Suprapubic skin (tissue), 4 donors: ENCODE measurements at regions not wholly inside any gene's neighbourhood (a gene's known extent, or its start where the extent isn't known, plus 50 kb on each side); places are given as distances from the start of the nearest gene placed in this dataset.

Source experiments
- EP300 ChIP-seq: sonication (generic); formaldehyde crosslinking; IDR thresholded peaks from one replicate; pipeline ENCODE4 v1.6.1; 2017; ENCODE audit warnings: antibody characterized with exemption
- POLR2A ChIP-seq, 2 donors: fragments of 450-650 bp; IDR thresholded peaks; one replicate each; pipeline ENCODE4 v1.6.1; 2017; ENCODE audit warnings: antibody characterized with exemption in 2 of 2, mild to moderate bottlenecking in 2 of 2, moderate library complexity in 2 of 2
- POLR2AphosphoS5 ChIP-seq, 3 donors: sonication (generic); formaldehyde crosslinking; IDR thresholded peaks; one replicate each; pipeline ENCODE4 v1.6.1; 2017; ENCODE audit warnings: antibody characterized with exemption in 3 of 3
- TF ChIP-seq, protein P1 (sequence below), 2 donors: fragments of 200-600 bp in 1 of 2; fragments of 450-650 bp in 1 of 2; sonication (generic) in 1 of 2; IDR thresholded peaks; one replicate each; pipeline ENCODE4 v1.5.1; 2016 to 2019; ENCODE audit warnings: antibody characterized with exemption in 2 of 2, mild to moderate bottlenecking in 1 of 2, moderate library complexity in 1 of 2

DNA sequence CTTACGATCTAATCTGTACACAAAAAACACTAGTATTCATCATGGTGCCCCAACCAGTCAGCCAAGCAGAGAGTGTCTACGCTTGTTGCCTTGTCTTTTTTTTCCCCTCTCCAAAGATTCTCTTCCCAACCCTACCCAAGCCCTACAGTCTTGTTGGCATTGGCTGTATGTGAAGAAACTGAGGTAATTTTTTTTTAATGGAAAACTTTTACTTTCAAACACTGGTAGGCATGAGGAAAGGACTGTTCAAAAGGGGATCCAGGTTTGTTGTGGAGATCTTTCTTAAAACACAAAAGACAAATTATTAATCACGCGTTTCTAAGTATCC, 89.2 kb upstream of the PRSS16 start:
- no peak for TF ChIP-seq POLR2A (IDR thresholded peaks at IDR 0.05)
- TF ChIP-seq, protein P1, sequence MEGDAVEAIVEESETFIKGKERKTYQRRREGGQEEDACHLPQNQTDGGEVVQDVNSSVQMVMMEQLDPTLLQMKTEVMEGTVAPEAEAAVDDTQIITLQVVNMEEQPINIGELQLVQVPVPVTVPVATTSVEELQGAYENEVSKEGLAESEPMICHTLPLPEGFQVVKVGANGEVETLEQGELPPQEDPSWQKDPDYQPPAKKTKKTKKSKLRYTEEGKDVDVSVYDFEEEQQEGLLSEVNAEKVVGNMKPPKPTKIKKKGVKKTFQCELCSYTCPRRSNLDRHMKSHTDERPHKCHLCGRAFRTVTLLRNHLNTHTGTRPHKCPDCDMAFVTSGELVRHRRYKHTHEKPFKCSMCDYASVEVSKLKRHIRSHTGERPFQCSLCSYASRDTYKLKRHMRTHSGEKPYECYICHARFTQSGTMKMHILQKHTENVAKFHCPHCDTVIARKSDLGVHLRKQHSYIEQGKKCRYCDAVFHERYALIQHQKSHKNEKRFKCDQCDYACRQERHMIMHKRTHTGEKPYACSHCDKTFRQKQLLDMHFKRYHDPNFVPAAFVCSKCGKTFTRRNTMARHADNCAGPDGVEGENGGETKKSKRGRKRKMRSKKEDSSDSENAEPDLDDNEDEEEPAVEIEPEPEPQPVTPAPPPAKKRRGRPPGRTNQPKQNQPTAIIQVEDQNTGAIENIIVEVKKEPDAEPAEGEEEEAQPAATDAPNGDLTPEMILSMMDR (IDR thresholded peaks at IDR 0.05), result no peak
- TF ChIP-seq POLR2AphosphoS5 (IDR thresholded peaks at IDR 0.05), result no peak
- no peak for TF ChIP-seq EP300
